ENCODE measurements at regions not wholly inside any gene's neighbourhood (a gene's known extent, or its start where the extent isn't known, plus 50 kb on each side); places are given as distances from the start of the nearest gene placed in this dataset.

- no peak for DNase-seq
These were observed 50.6 kb upstream of the IL6 start for GRCh38 chr7:22676385-22676784.

DNA sequence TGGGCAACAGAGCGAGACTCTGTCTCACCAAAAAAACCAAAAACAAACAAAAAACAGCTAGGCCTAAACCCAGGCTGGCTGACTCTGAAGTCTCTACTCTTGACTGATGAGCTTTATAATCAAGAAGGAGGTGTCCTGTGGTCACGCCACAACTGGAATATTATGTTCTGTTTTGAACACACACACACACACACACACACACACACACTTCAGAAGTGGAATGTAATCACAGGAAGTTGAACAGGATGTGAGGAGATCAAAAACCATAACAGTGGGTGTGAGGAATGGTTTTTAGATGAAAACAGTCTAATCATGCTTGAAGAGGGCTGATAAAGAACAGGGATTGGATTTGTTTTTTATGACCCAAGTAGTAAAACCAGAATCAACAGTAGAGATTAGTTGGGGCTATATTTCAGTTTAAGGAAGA, 51.1 kb upstream of the IL6 start:
- no peak for DNase-seq

DNA sequence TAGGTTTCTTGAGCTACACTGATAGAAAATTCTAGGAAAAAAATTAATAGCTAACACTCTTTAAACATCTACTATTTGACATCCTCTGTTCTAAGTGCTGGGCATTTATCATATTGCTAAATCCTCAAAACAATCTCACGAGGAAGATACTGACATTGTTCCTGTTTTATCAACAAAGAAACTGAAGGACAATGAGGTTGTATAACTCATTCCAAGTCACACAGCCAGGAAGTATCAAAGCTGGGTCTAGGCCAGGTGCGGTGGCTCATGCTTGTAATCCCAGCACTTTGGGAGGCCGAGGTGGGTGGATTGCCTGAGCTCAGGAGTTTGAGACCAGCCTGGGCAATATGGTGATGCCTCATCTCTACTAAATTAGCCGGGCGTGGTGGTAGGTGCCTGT, 51.6 kb upstream of the IL6 start:
- DNase-seq = no peak

DNA sequence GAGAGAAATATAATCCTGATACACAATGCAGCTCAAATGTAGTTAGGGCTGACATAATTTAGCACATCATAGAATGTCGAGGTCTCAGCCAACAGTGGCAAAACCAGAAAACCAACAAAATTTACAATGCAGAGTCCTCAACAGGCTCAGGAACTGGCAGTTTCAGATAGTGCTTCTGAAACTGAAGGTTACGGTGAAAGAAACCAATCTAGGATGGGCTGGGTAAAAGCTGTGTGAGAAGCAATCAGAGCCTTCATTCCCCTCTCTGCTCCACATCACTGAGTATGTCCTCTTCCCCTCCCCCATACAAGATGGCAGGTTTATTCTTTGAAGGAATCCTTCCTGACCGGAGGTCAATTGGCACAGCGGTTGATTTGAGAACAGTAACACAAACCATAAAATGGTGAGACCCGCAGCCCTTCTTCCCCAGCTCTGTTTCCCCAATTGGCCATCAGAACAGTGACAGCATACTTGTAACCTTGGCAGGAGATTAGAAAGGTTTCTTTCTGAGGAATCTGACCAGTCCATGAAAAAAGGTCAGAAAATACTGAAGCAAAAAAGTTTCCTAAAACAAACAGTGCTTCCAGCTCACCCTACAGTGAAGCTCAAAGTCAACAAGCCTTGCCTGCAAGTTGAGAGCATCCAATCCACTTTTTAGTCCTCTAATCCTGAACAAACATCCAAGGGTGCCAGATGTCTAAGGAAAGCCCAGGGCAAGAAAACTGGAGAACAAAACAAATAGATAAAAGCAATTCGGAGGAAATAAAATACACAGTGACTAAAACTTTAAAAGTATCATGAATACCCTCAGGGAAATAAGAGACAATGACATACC, 53.9 kb upstream of the IL6 start:
- DNase-seq = peak; percentile 5

DNA sequence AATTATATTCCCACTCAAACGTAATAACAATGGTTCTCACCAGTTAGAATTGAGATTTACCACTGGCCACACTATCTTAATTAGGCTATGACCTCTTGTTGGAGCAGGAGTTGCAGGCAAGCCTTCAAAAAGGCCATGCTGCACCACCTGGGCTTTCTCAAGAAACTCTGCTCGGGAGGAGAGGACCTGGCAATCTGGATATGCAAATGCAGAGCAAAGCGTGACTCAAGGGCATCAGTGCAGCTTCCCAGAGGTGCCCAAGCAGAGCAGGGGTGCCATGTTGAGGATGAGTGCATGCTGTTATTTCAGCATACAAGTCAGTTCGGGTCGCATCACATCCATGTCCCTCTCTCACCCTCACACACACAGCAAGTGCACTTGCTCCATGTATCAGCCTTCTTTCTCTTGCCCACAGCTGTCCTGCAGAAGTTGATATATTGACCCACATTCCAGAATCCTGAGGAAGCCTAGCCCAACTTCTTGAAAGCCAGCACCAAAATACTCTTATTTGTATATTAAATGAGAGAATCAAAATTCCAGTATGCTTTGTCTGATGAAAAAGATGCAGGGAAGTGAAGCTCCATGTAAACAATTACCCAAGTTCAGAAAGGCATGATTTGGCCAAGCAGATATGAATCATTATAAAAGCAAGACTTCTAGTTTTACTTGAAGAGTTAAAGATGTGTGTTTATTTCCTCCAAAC, 55.7 kb upstream of the IL6 start:
- DNase-seq = no peak

DNA sequence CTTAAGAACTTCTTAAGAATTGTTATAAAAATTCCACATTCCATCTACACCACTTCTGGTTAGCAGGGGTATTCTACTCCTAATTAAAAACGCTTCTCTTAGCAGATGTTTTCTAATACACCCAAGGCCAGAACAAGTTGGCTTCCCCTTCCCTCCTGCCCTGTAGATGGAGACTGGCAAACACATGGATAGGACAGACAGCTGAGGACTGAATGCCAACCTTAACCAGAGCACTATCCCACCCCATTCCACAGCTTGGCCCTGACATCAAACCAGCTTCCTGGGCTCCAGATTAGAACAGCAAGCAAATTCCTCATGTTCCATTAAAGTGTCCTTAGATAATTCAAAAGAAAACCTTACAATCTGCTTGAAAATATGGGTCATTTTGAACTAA, 56.6 kb upstream of the IL6 start:
- DNase-seq = no peak

GRCh38 chr7:22669692-22670421, 57.1 kb upstream of the IL6 start:
- no peak for DNase-seq

- no peak for DNase-seq
These were observed 58.0 kb upstream of the IL6 start for GRCh38 chr7:22668971-22669401.

- DNase-seq = no peak
These were observed 59.3 kb upstream of the IL6 start for GRCh38 chr7:22667562-22668239.

DNA sequence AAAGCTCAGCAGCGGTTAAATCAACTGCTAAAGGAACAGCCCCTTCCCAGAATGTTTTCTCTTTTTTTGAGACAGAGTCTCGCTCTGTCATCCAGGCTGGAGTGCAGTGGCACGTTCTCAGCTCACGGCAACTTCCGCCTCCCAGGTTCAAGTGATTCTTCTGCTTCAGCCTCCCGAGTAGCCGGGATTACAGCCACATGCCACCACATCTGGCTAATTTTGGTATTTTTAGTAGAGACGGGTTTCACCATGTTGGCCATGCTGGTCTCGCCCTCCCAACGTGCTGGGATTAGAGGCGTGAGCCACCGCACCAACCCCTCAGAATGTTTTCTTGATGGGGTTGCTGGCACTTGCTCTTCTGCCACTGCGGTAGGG, 59.8 kb upstream of the IL6 start:
- no peak for DNase-seq

DNA sequence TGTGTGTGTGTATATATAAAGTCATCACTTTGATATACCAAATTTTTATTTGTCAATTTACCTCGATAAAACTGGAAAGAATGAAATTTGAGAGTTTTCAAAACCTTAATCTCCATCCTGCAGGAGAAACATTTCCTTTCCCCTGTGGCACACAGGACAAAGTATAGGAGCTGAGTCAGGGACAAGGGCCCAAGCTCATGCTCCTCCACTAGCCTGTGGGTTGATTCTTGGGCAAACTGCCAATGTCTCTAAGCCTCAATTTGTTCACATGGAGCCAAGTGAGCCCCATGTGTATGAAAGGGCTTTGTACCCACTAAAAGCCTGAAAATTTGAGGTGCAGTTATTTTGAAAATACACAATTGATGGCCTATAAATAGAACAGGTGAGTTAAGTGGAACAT, 60.3 kb upstream of the IL6 start:
- DNase-seq = peak; percentile 3

DNA sequence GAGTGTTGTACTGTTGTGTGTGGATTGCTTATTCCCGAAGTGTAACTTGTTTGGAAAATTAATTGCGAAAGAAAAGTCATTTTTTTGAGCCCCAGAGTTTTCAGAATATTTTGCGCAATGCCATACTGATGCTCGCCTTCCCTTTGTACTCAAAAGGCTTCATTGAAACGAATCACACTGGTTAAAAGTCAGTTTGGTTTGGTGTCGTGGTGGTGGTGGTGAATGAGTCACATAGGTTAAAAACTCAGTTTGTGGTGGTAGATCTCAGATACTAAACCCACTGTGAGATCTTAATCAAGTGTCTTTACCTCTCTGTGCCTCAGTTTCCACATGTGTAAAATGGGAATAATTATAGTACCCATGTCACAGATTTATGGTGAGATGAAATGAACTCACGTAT, 61.1 kb upstream of the IL6 start:
- no peak for DNase-seq

DNA sequence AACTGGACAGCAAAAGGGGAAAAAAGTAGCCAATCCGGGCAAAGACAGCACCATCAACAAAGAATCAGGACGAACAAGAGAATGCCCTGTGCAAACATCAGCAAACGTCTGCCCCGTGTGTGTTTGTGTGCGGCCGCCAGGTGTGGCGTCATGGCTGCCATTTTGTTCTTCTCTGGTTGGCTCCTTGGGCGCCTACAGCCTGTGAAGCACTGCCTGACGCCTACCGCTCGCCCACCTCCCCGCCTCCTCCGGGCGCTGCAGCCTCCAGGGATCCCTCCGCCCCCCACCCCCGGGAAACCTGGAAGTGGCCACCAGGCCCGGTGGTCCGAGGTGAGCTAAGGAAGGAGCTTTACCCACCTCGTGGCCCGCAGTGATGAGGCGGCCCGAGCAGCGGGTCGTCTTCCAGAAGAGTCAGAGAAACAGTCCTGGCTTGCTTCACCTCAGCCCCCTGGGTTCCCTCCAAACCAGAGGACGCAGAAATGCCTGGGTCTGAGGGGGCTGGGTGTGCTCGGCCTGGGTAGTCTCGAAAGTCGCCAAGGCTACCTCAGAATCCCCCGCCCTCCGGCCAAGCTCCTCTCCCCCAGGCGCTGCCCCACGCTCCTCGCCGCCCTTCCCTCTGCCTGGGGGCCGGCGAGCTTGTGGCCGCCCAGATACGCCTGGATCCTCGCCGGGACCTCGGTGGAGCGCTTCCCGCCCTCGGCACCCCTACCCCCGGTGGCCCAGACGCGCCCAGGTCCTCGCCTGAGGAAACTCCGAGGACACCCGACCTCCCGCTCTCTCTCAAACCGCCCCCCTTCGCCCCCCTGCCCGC, 61.8 kb upstream of the IL6 start:
- DNase-seq = no peak

- DNase-seq = no peak
These were observed 63.3 kb upstream of the IL6 start for GRCh38 chr7:22663721-22664120.

DNA sequence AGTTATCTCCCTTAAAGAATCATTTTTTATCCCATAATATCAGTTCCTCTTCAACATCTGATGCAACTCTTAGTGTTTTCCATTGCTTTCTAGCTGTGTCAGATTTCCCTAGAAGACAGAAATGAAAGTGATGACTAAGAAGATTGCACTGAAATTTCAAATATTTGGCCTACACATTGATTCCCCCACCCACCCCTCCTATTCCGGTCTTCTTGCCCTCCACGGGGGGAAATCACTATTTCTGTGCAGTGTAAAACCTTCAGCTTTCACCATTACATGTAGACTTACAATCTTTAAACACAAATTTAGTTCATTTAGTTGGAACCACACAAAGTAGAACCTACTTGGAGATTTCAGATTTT, 63.7 kb upstream of the IL6 start:
- no peak for DNase-seq

- DNase-seq = no peak
These were observed 64.2 kb upstream of the IL6 start for GRCh38 chr7:22662556-22663356.

- DNase-seq = no peak
These were observed 65.0 kb upstream of the IL6 start for GRCh38 chr7:22662036-22662435.

GRCh38 chr7:22660732-22661131, 66.3 kb upstream of the IL6 start:
- peak; percentile 10 for DNase-seq

- no peak for DNase-seq
These were observed 66.7 kb upstream of the IL6 start for GRCh38 chr7:22660293-22660692.

DNA sequence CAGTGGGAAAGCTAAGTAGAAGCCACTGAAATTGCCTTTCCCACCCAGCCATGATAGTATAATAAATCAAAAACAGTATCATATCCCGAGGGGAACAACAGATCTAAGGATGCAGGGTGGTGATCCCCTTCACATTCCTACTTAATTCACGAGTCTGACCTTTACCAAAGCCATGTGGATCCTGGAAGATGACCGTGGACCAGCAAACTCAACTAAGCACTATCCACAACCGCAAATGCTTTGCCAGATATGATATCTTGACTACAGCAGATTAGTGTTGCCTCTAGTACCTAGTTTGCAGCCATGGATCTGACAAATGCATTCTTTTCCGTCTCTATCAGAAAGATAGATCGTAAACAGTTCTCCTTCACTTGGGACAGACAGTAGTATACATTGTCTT, 67.3 kb upstream of the IL6 start:
- no peak for DNase-seq

- DNase-seq = no peak
These were observed 69.0 kb upstream of the IL6 start for GRCh38 chr7:22658031-22658430.

GRCh38 chr7:22657479-22657878, 69.5 kb upstream of the IL6 start:
- no peak for DNase-seq

Data from NCI-H82 (cell line).